ENCODE measurements at regions not wholly inside any gene's neighbourhood (a gene's known extent, or its start where the extent isn't known, plus 50 kb on each side); places are given as distances from the start of the nearest gene placed in this dataset.

DNA sequence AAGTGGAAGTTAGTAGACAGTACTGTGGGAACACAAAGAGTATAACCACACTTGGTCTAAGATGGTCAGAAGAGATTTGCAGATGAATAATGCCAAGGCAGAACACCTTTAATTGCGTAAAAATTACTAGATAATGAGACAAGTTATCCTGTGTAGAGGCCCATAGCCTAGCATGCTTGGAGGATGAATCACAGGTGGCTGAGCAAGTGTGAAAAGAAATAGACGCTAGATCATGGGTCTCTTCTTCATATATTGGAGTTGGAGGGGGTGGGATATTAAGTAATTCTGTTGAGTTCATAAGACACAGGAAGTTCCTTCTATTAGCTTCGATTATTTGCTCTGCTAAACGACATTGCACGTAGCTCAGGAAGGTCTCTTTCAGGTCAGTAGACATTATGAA lies 454.3 kb upstream of the LMO3 start:
- TF ChIP-seq POLR2A (IDR thresholded peaks at IDR 0.05; ENCODE audit: low read depth, low read length) (no peak), TAF1 (IDR thresholded peaks at IDR 0.05; ENCODE audit: low read depth, low read length) (no peak)
